IMR-90 (cell line): ENCODE measurements at regions not wholly inside any gene's neighbourhood (a gene's known extent, or its start where the extent isn't known, plus 50 kb on each side); places are given as distances from the start of the nearest gene placed in this dataset.

Experiments
- FOS ChIP-seq: fragments of 150-350 bp; IDR thresholded peaks from 2 replicates; pipeline ENCODE4 v1.6.1; 2016; ENCODE audit warnings: low read depth, low read length
- POLR2A ChIP-seq: IDR thresholded peaks from 2 replicates; pipeline ENCODE4 v1.6.1; 2012; ENCODE audit warnings: mild to moderate bottlenecking, low read depth, low read length
- SMC3 ChIP-seq: fragments of 150-350 bp; IDR thresholded peaks from 2 replicates; pipeline ENCODE4 v1.6.1; 2016; ENCODE audit warnings: low read depth, mild to moderate bottlenecking, antibody characterized with exemption, low read length, moderate library complexity
- TF ChIP-seq, protein P1 (sequence below): conservative IDR thresholded peaks from 2 replicates; pipeline ENCODE4 v1.5.1; 2012; ENCODE audit warnings: mild to moderate bottlenecking, low read depth, low read length, improper control_type of control experiment

DNA sequence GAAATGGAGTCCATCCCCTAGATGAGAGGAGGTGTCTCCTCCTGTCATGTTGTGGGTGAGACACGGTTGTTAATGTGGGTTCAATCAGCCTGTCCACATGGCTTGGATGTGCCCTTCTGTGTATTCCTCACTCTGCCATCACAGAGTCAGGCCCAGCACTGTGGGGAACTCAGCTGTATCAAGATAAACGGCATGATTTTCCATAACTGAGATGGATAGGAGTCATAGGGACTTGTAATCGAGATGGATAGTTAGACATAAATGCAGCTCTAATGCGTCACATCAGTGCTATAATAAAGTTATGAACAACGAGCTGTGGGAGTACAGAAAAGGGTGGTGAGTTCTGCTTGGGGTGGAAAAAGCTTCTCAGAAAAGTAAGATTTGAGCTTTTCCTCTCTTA, 152.9 kb downstream of the RWDD3 start:
- no peak for TF ChIP-seq SMC3
- TF ChIP-seq, protein P1, sequence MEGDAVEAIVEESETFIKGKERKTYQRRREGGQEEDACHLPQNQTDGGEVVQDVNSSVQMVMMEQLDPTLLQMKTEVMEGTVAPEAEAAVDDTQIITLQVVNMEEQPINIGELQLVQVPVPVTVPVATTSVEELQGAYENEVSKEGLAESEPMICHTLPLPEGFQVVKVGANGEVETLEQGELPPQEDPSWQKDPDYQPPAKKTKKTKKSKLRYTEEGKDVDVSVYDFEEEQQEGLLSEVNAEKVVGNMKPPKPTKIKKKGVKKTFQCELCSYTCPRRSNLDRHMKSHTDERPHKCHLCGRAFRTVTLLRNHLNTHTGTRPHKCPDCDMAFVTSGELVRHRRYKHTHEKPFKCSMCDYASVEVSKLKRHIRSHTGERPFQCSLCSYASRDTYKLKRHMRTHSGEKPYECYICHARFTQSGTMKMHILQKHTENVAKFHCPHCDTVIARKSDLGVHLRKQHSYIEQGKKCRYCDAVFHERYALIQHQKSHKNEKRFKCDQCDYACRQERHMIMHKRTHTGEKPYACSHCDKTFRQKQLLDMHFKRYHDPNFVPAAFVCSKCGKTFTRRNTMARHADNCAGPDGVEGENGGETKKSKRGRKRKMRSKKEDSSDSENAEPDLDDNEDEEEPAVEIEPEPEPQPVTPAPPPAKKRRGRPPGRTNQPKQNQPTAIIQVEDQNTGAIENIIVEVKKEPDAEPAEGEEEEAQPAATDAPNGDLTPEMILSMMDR = no peak
- no peak for TF ChIP-seq POLR2A
- TF ChIP-seq FOS = no peak
